ENCODE measurements at regions not wholly inside any gene's neighbourhood (a gene's known extent, or its start where the extent isn't known, plus 50 kb on each side); places are given as distances from the start of the nearest gene placed in this dataset.
"Not testable (repeated sequence)": the region's sequence is repeated elsewhere in the genome, so short reads cannot be mapped to it uniquely, and the experiment has no call there.

GRCh38 chr2:128661311-128661710, 342.6 kb upstream of the HS6ST1 start:
- no peak for DNase-seq (ENCODE audit: low spot score)

- DNase-seq (ENCODE audit: low spot score), result no peak
Measured at GRCh38 chr2:128662051-128662471, 343.4 kb upstream of the HS6ST1 start.

GRCh38 chr2:128663371-128664050, 344.8 kb upstream of the HS6ST1 start:
- DNase-seq (ENCODE audit: low spot score), result no peak

- DNase-seq (ENCODE audit: low spot score), result no peak
Measured at GRCh38 chr2:128664499-128664971, 345.9 kb upstream of the HS6ST1 start.

- no peak for DNase-seq (ENCODE audit: low spot score)
Measured at GRCh38 chr2:128665113-128665512, 346.4 kb upstream of the HS6ST1 start.

DNA sequence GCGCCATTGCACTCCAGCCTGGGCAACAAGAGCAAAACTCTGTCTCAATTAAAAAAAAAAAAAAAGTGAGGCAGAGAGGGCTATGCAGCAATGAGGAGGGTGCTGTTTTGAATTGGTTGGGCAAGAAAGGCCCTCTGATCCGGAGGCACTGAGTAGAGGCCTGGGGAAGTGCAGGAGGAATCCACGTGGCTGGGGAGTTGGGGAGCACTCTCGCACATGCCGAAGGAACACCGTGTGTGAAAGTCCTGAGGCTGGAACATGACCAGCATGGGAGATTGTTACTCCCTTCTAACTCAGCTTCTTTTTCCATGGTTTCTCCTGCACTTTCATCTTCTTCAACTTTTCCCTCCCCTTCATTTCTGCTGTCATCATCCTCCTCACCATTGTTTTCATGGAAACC, 347.9 kb upstream of the HS6ST1 start:
- no peak for DNase-seq (ENCODE audit: low spot score)

- no peak for DNase-seq (ENCODE audit: low spot score)
Measured at GRCh38 chr2:128667391-128667790, 348.7 kb upstream of the HS6ST1 start.

DNA sequence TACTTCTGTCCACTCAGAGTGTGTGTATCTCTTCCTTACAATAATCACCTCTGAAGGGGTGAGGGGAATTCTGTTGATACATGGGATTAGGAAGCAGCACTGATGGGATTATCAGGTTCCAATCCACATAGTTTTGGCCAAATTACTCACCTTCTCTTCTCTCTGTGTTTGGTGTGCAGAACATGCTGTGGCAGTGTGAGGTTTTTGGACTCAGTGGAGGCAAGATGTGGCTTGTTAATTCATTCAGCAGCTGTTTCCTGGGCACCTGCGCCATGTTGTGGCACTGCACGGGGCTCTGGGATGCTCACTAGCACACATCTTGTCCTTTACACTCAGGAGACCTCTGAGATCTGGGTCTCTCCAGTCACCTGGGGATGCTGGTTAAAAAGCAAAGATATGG, 350.3 kb upstream of the HS6ST1 start:
- no peak for DNase-seq (ENCODE audit: low spot score)

DNA sequence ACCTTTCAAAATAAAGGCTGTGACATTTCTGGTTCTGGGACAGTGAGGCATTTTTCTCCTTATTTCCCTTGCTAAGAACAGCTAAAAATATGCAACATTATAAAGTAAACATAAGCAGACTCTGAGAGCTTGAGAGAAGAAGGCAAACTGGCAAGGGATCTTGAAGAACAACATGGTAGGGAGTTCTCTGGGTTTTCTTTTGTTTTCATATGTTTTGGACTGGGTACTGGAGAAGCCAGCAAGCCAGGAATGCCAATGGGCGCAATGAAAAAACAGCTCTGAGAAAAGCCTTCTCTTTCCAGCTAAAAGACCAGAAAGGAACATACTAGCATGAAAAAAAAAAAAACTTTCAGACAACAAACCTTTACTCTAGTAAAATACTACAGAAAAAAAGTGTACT, 351.4 kb upstream of the HS6ST1 start:
- DNase-seq (ENCODE audit: low spot score), result no peak

DNA sequence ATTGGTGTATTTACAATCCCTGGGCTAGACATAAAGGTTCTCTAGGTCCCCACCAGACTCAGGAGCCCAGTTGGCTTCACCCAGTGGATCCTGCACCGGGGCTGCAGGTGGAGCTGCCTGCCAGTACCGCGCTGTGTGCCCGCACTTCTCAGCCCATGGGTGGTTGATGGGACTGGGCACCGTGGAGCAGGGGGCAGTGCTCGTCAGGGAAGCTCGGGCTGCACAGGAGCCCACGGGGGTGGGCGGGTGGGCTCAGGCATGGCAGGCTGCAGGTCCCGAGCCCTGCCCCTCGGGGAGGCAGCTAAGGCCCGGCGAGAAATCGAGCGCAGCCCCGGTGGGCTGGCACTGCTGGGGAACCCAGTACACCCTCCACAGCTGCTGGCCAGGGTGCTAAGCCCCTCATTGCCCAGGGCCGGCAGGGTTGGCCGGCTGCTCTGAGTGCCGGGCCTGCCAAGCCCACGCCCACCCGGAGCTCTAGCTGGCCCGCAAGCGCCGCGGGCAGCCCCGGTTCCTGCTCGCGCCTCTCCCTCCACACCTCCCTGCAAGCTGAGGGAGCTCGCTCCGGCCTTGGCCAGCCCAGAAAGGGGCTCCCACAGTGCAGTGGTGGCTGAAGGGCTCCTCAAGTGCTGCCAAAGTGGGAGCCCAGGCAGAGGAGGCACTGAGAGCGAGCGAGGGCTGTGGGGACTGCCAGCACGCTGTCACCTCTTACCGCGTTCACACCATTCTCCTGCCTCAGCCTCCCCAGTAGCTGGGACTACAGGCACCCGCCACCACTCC, 353.5 kb upstream of the HS6ST1 start:
- DNase-seq (ENCODE audit: low spot score), result not testable (repeated sequence)

DNA sequence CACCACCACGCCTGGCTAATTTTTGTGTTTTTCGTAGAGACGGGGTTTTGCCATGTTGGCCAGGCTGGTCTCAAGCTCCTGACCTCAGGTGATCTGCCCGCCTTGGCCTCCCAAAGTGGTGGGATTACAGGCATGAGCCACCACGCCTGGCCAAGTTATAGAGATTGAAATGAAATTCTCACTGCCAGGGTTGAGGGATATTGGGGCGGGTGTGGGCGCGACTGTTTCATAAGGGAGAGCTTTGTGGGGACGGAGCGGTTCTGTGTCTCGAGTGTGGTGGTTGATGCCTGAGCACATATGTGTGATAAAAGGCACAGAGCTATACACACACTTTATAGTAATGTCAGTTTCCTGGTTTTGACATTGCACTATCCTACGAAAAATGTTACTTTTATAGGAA, 361.0 kb upstream of the HS6ST1 start:
- DNase-seq (ENCODE audit: low spot score), result not testable (repeated sequence)

DNA sequence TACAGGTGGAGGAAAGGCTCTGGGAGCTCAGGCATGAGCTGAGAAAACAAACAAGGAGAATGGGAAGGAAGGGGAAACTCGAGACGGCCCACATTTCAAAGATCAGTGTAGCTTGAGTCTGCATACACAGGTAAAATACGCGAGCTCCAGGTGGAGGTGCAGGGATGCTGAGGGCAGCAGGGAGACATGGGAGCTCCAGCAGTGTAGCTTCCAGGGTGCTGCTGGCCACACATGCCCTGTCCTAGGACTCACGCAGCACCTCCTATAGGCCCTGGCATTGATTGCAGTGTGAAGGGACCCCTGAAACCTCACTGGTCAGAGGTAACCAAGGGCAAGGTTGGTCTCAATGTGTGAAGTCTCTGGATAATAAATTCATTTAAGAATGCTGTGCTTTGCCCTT, 362.8 kb upstream of the HS6ST1 start:
- no peak for DNase-seq (ENCODE audit: low spot score)

DNA sequence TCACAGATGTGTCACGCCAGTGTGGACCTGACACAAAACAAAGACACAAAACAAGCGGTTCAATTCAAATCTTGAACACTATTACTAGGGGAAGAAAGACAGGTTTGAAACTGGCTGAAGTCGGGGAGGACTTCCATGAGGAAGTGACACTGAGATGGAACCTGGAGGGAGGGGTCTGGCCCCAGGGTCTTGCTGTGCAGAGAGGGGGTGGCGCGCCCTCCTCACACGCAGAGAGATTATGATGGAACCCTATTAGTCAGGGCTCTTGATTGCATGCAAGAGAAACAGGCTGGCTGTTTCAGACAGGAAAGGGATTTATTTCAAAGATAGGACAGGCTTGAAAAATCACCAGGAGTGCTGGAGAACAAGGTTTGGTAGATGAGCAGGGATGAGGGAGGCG, 363.6 kb upstream of the HS6ST1 start:
- no peak for DNase-seq (ENCODE audit: low spot score)

DNA sequence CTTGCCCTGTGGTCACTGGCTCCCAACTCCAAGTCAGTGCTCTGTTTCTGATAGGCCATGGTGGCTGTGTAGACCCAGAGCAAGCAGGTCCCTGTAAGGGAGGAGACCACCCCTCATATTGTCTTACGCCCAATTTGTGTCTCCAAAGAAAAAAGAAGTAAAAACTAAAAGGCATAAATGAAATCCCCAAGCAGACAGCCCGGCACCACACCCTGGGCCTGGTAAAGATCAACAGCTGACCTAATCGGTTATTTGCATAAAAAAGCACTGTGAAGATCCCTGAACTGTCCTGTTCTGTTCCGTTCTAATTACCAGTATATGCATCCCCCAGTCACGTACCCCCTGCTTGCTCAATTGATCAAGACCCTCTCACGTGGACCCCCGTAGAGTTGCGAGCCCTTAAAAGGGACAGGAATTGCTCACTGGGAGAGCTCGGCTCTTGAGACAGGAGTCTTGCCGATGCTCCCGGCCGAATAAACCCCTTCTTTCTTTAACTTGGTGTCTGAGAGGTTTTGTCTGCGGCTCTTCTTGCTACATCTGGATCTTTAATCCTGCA, 364.1 kb upstream of the HS6ST1 start:
- DNase-seq (ENCODE audit: low spot score), result no peak

DNA sequence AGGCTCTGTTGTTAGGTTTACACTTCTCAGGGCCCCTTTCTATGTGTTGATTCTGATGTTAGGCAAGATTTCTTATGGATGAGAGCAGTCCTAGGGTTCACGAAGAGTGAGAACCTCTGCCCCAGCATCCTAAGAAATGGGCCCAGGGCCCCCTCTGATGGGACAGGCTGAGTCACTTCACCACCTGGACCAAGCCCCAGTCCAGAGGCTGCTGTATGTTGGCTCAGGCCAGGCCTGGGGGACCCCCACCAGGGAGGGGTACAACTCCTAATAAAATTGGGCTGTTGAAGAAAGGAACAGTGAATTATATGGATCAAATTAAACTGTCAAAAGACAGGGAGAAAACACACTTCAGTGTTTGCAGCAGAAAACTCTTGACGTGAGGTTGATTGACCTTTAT, 365.9 kb upstream of the HS6ST1 start:
- no peak for DNase-seq (ENCODE audit: low spot score)

DNA sequence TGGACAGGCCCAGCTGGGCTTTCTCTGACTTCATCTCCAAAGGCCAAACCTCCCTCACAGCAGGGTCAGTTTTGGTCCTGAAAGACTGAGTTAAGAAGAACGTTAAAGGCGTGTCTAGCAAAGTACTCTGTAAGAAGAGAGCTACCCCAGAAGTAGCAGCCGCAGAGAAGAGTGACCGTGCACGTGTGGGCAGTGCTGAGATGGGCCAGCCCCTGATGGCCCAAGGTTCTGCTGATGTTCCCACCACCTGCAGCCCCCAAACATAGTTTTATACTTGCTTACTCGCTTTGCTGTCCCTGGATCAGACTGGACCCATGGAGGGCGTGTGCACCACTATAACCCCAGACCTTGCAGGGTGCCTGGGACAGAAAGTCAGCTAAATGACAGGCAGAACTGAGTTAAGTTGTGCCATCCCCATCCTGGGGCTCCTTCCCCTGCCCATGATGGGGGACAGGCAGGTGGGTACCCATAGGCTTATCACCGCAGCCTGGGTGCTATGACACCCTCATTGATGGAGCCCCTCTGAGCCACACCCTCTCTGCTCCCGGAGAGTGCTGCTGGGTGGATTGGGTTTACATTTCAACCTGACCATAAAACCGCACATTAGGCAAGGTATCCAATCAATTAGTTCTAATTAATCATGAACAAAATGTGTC, 367.3 kb upstream of the HS6ST1 start:
- no peak for DNase-seq (ENCODE audit: low spot score)

DNA sequence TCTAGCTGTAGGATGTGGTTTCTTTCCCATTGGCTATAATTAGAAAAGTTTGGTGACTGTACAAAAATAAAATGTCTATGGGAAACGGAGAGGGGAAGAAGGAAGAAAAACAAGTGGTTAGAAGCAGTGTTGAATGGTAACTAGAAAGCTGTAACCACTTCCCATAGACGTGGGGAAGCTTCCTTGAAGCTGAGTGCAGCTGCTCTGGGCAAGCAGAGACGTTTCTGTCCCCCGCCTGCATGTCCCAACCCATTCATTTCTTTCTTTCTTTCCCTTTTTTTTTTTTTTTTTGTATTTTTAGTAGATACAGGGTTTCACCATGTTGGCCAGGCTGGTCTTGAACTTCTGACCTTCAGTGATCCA, 367.8 kb upstream of the HS6ST1 start:
- no peak for DNase-seq (ENCODE audit: low spot score)

GRCh38 chr2:128686881-128687555, 368.4 kb upstream of the HS6ST1 start:
- no peak for DNase-seq (ENCODE audit: low spot score)

DNA sequence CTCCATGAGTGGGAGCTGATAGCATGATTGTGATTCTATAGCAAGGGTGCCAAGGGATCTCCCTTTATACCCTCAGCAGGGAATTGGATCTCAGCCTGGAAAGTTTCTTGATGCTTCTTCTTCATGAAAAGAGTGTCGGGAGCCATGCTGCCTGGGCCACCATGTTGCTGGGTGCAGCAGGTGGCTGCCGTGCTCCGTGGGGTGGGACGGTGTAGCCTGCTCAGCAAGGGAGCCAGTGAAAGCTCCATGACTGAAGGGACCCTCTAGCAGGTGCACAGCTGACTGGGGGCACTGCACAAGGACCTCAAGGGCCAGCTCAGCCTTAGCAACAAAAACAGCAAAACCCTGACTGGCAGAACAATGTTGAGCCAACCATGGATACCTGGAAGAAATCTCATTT, 368.9 kb upstream of the HS6ST1 start:
- no peak for DNase-seq (ENCODE audit: low spot score)

- DNase-seq (ENCODE audit: low spot score), result no peak
Measured at GRCh38 chr2:128689971-128690370, 371.3 kb upstream of the HS6ST1 start.

DNA sequence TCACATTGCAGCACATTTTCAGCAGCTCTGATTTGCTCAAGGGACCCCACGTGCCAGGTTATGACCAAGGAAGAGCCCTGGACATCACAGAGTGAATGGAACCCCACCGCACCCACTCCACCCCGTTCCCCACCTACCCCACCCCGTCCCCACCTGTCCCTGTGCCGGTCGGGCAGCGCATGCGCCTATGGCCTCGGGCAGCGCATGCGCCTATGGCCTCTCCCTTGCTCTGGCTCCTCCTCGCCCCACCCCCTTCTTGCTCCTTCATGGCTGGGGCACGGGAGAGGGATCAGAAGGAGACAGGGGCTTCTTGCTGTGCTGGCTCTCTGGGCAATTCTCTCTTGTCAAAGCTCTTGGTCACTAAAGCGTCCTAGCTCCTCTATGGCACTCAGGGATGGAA, 371.8 kb upstream of the HS6ST1 start:
- DNase-seq (ENCODE audit: low spot score), result no peak

DNA sequence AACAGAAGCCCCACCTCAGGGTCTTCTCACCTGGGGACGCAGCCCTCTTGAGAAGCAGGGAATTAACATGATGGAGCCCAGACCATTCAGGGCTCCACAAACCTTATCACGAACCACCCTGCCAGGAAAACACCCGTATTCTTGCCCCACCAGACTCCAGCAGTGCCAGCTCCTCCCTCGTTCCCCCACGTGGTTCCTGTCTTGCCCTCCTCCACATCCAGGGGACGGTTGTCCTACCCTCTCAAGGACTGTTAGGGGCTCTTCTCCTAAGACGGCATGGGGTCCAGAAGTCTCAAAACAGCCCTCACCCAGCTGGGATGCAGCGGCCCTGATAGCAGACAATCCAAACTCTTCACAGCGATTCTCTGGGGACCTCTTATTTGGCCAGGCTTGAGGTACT, 372.2 kb upstream of the HS6ST1 start:
- no peak for DNase-seq (ENCODE audit: low spot score)

Measured in activated CD4-positive, alpha-beta T cell treated with anti-CD3 and anti-CD28 coated beads, Interleukin-2, Interleukin-4, amounts not matched to agents 100 ng/mL and 50 ng/mL, durations not matched to agents 16 hours and 8 hours (primary cell).